Coronary artery (tissue), 2 donors: ENCODE measurements at regions not wholly inside any gene's neighbourhood (a gene's known extent, or its start where the extent isn't known, plus 50 kb on each side); places are given as distances from the start of the nearest gene placed in this dataset.

Experiments used
- DNase-seq: peaks from one replicate; pipeline ENCODE4 v3.0.0-alpha.2; 2017; ENCODE audit warnings: low spot score
- H3K27ac ChIP-seq, 2 donors: fragments of 200-600 bp; sonication (generic); one replicate each; pipeline ENCODE4 v1.5.1; 2016 to 2019
- H3K4me3 ChIP-seq: fragments of 200-600 bp; sonication (generic); 2 replicates; pipeline ENCODE4 v1.5.1; 2016; ENCODE audit warnings: mild to moderate bottlenecking, moderate library complexity
- CTCF ChIP-seq: fragments of 200-600 bp; sonication (generic); IDR thresholded peaks from one replicate; pipeline ENCODE4 v1.5.1; 2019; ENCODE audit warnings: antibody characterized with exemption

GRCh38 chr2:104758199-104758620, 95.7 kb upstream of the POU3F3 start:
- DNase-seq: peak; percentile 62
- no peak for TF ChIP-seq CTCF
- H3K4me3 ChIP-seq: no peak overlapping the region
- H3K27ac ChIP-seq: no peak overlapping the region

- Histone ChIP-seq H3K4me3 (no peak overlapping the region), H3K27ac (no peak overlapping the region)
- no peak for TF ChIP-seq CTCF
- peak; percentile 4 for DNase-seq
Observed at GRCh38 chr2:104762031-104762430, 91.9 kb upstream of the POU3F3 start.

GRCh38 chr2:104766683-104767082, 87.2 kb upstream of the POU3F3 start:
- Histone ChIP-seq H3K27ac (no peak overlapping the region), H3K4me3 (no peak overlapping the region)
- no peak for TF ChIP-seq CTCF
- DNase-seq: no peak

GRCh38 chr2:104768694-104769093, 85.2 kb upstream of the POU3F3 start:
- H3K4me3 ChIP-seq: no peak overlapping the region
- no peak overlapping the region for H3K27ac ChIP-seq
- no peak for TF ChIP-seq CTCF
- DNase-seq: no peak

GRCh38 chr2:104769096-104769495, 84.8 kb upstream of the POU3F3 start:
- no peak for TF ChIP-seq CTCF
- no peak for DNase-seq
- Histone ChIP-seq H3K4me3 (no peak overlapping the region), H3K27ac (no peak overlapping the region)

- no peak for TF ChIP-seq CTCF
- no peak overlapping the region for H3K4me3 ChIP-seq
- H3K27ac ChIP-seq: no peak overlapping the region
- no peak for DNase-seq
Observed at GRCh38 chr2:104772996-104773395, 80.9 kb upstream of the POU3F3 start.

- no peak for TF ChIP-seq CTCF
- H3K27ac ChIP-seq: no peak overlapping the region
- H3K4me3 ChIP-seq: no peak overlapping the region
- no peak for DNase-seq
Observed at GRCh38 chr2:104774631-104775030, 79.3 kb upstream of the POU3F3 start.
